BLaER1 (cell line): ENCODE measurements at regions not wholly inside any gene's neighbourhood (a gene's known extent, or its start where the extent isn't known, plus 50 kb on each side); places are given as distances from the start of the nearest gene placed in this dataset.

Experiments
- H3K27ac ChIP-seq: shearing (Covaris generic); formaldehyde crosslinking; 2 replicates; pipeline ENCODE4 v1.8.1; 2022
- H3K27me3 ChIP-seq: shearing (Covaris generic); formaldehyde crosslinking; 2 replicates; pipeline ENCODE4 v1.8.1; 2022
- H3K36me3 ChIP-seq: shearing (Covaris generic); formaldehyde crosslinking; 2 replicates; pipeline ENCODE4 v1.8.1; 2022
- H3K4me1 ChIP-seq: shearing (Covaris generic); formaldehyde crosslinking; 2 replicates; pipeline ENCODE4 v1.8.1; 2022
- H3K4me2 ChIP-seq: shearing (Covaris generic); formaldehyde crosslinking; 2 replicates; pipeline ENCODE4 v1.8.1; 2022
- H3K4me3 ChIP-seq: shearing (Covaris generic); formaldehyde crosslinking; 2 replicates; pipeline ENCODE4 v1.8.1; 2022
- H3K9ac ChIP-seq: shearing (Covaris generic); formaldehyde crosslinking; 2 replicates; pipeline ENCODE4 v1.8.1; 2022
- H3K9me3 ChIP-seq: shearing (Covaris generic); formaldehyde crosslinking; 2 replicates; pipeline ENCODE4 v1.8.1; 2022
- H4K20me1 ChIP-seq: shearing (Covaris generic); formaldehyde crosslinking; 2 replicates; pipeline ENCODE4 v1.8.1; 2022
- Cebpa-rat ChIP-seq: shearing (Covaris generic); IDR thresholded peaks from 2 replicates; pipeline ENCODE4 v1.8.1; 2022

DNA sequence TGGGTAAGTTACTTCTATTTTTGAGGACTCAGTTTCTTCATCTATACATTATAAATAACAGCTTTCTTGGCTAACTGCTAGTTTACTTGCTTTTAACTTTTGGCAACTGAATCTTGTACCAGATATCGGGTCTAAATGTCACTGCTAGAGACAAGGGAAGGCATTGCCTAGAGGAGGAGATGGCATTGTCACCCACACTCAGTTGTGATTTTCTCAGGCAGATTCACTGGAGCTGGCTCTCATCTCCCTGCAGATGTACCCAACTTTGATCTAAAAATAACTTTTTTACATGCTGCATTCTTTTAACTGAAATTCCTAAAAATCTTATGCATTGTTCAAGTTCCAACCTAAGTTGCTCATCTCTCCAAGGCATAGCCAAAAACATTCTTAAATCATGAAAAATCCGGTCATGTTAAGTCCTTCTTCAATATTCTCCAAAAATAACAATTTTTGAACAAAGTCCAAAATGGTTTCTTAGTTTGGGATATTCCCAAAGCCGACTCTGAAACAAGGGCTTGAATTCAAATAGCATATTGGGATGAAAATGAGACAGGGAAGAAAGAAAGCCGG is 469.0 kb upstream of the BOD1L1 start:
- H3K27me3 ChIP-seq, result no peaks in the 10 kb centered on the region
- no peak for TF ChIP-seq Cebpa-rat
- no peak overlapping the region for H3K4me3 ChIP-seq
- H3K36me3 ChIP-seq, result no peaks in the 10 kb centered on the region
- H3K9me3 ChIP-seq, result no peaks in the 10 kb centered on the region
- H3K9ac ChIP-seq, result no peak overlapping the region
- H4K20me1 ChIP-seq, result no peaks in the 10 kb centered on the region
- no peak overlapping the region for H3K27ac ChIP-seq
- no peak overlapping the region for H3K4me2 ChIP-seq
- no peaks in the 10 kb centered on the region for H3K4me1 ChIP-seq

GRCh38 chr4:14100349-14100748 is 472.8 kb upstream of the BOD1L1 start:
- Histone ChIP-seq H3K4me1 (peaks cover 7% of the 10 kb centered on the region; the same call in 1 of the 2 replicates), H4K20me1 (no peaks in the 10 kb centered on the region), H3K36me3 (no peaks in the 10 kb centered on the region), H3K4me3 (no peak overlapping the region), H3K27ac (no peak overlapping the region), H3K9ac (no peak overlapping the region), H3K27me3 (no peaks in the 10 kb centered on the region), H3K9me3 (no peaks in the 10 kb centered on the region), H3K4me2 (no peak overlapping the region)
- TF ChIP-seq Cebpa-rat, result no peak

GRCh38 chr4:14110407-14110806 is 482.9 kb upstream of the BOD1L1 start:
- TF ChIP-seq Cebpa-rat, result no peak
- no peak overlapping the region for H3K4me2 ChIP-seq

DNA sequence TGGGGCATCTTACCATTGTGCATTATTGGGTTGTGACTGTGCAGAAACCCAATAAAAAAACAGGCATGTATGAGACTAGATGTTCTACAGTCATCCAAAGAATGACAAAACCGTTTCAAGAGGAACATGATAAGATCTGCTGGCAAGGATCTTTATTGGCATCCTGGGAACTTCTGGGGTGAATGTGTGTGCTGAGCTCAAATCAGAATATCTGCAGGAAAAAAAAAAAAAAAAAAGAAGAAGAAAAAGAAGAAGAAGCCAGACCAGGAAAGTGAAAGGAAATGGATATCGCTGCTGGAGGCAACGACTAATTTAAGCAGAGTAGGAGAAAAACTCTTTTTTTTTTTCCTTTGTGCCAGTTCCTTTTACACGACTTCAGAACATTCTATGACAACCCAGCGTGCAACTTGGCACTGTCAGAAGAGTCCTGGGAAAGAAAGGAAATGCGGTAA is 484.2 kb upstream of the BOD1L1 start:
- Histone ChIP-seq H3K27ac (no peak overlapping the region), H3K9me3 (peaks cover 8% of the 10 kb centered on the region; the same call in 1 of the 2 replicates), H3K4me1 (no peaks in the 10 kb centered on the region), H4K20me1 (no peaks in the 10 kb centered on the region), H3K36me3 (no peaks in the 10 kb centered on the region), H3K27me3 (no peaks in the 10 kb centered on the region), H3K4me3 (no peak overlapping the region), H3K9ac (no peak overlapping the region), H3K4me2 (no peak overlapping the region)
- TF ChIP-seq Cebpa-rat, result no peak

More at GRCh38 chr4:14110407-14110806, 482.9 kb upstream of the BOD1L1 start:
- no peak overlapping the region for H3K4me3 ChIP-seq
- no peaks in the 10 kb centered on the region for H3K4me1 ChIP-seq
- no peak overlapping the region for H3K9ac ChIP-seq
- H3K27me3 ChIP-seq, result no peaks in the 10 kb centered on the region
- no peak overlapping the region for H3K27ac ChIP-seq
- no peaks in the 10 kb centered on the region for H4K20me1 ChIP-seq
- H3K9me3 ChIP-seq, result peaks cover 8% of the 10 kb centered on the region; the same call in 1 of the 2 replicates
- no peaks in the 10 kb centered on the region for H3K36me3 ChIP-seq

- Histone ChIP-seq H3K9me3 (no peaks in the 10 kb centered on the region), H3K4me1 (no peaks in the 10 kb centered on the region), H3K9ac (no peak overlapping the region), H4K20me1 (no peaks in the 10 kb centered on the region), H3K4me2 (no peak overlapping the region), H3K4me3 (no peak overlapping the region), H3K27me3 (no peaks in the 10 kb centered on the region), H3K36me3 (no peaks in the 10 kb centered on the region), H3K27ac (no peak overlapping the region)
- no peak for TF ChIP-seq Cebpa-rat
Measured at GRCh38 chr4:14115106-14115505, 487.6 kb upstream of the BOD1L1 start.

DNA sequence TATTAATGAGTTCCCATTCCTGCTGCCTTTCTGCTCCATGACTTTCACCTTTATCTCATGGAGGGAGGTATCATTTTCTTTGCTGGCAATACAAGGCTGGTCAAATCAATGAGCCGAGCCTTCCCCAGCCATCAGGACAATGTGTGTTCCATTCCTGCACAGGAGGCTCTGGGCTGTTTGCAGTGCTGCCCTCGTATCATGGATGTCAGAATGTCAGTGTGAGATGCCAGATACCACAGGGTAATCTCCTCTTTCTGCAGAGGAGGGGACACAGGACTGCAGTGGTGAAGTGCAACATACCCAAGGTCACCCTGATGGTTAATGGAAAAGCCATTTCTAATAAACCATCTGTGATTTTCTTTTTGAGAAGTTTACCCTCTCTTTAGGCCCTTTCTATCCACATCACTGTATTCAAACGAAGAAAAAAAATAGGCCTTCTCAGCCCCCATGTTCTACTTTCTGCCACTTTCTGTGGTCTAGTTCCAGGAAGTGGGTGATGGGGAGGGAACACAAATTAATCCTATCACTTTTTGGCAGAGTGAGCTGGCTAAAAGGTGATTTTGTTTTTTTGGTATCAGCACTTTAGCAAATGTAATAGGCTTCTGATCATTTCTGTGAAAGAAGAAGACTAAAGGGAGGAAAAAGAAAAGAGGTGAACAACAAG is 490.2 kb upstream of the BOD1L1 start:
- H3K9me3 ChIP-seq, result no peaks in the 10 kb centered on the region
- H3K27me3 ChIP-seq, result no peaks in the 10 kb centered on the region
- no peak overlapping the region for H3K4me2 ChIP-seq
- H3K36me3 ChIP-seq, result no peaks in the 10 kb centered on the region
- H4K20me1 ChIP-seq, result no peaks in the 10 kb centered on the region
- H3K4me1 ChIP-seq, result no peaks in the 10 kb centered on the region
- no peak overlapping the region for H3K27ac ChIP-seq
- H3K4me3 ChIP-seq, result no peak overlapping the region
- no peak for TF ChIP-seq Cebpa-rat
- no peak overlapping the region for H3K9ac ChIP-seq

DNA sequence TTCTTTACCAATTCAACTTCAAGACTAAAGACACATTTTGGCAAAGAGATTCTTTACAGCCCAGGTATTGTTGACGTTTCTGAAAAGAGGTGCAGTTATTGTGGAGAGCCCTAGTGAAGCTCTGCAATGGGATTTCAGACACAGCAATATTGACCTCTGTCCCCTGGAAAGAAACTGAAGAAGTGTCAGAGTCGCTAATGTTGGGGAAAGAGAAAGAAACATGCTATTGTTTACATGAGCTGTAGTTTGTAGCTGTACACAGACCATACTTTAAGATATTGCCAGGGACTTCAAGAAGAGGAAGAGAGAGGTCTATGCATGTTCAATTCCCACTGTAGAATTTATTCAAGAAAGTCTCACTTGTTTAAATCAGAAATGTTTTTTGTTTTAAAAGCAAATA is 497.3 kb upstream of the BOD1L1 start:
- Histone ChIP-seq H3K4me3 (no peak overlapping the region), H3K27ac (no peak overlapping the region), H3K9me3 (no peaks in the 10 kb centered on the region), H3K27me3 (no peaks in the 10 kb centered on the region), H3K4me1 (no peaks in the 10 kb centered on the region), H3K36me3 (no peaks in the 10 kb centered on the region), H3K9ac (no peak overlapping the region), H3K4me2 (no peak overlapping the region), H4K20me1 (no peaks in the 10 kb centered on the region)
- no peak for TF ChIP-seq Cebpa-rat

DNA sequence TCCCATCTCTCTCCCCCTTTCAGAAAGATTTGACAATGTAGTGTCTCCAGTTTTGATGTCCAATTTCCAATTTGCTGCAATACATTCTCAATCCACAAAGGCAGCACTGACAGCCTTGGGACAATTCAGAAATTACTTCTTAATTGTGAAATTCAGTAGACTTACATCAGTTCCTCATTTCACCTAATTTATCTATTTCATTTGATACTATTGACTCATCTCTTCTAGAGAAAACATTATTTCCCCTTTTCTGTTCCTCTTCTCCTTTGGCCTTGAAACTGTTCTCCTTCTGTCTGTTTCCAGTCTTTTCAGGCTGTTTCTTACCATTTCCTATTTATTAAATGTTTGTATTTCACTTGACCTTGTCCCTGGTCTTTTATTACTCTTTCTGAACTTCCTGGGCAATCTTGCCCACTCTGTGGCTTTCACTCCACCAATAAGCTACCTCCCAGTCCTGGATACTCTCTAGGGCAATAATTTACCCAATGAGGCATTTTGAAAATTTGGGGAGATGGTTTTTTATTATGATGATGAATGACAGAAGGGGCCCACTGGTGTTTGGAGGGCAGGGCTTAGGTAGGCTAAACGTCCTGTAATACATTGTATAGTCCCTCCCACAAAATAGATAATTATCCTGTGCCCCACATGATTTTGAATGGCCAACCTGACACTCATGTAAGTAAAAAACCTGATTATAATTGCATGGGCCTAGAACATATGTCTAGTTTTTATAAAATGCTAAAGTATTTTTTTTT is 498.0 kb upstream of the BOD1L1 start:
- H3K4me2 ChIP-seq, result no peak overlapping the region

DNA sequence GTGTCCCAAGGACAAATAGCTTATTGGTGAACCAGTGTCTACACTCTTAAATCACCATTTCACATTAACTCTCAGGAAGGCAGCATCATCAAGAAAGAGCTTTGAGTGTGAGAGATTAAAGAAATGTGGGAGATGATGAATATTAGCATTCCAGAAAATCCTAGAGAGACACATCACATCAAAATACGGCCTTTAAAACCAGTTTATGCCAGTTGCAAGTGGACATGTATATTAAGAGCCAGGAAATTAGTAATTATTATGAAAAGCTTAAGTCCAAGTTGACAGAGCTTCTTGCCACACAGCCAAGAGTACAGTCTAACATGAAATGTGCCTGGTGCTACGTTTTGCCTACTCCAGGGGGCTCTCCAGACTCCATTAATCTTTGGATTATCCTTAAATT is 503.0 kb upstream of the BOD1L1 start:
- H3K36me3 ChIP-seq, result no peaks in the 10 kb centered on the region
- no peak overlapping the region for H3K9ac ChIP-seq
- H3K27ac ChIP-seq, result no peak overlapping the region
- no peaks in the 10 kb centered on the region for H3K27me3 ChIP-seq
- H3K9me3 ChIP-seq, result no peaks in the 10 kb centered on the region
- no peaks in the 10 kb centered on the region for H4K20me1 ChIP-seq
- H3K4me2 ChIP-seq, result no peak overlapping the region
- no peak for TF ChIP-seq Cebpa-rat
- H3K4me1 ChIP-seq, result no peaks in the 10 kb centered on the region
- no peak overlapping the region for H3K4me3 ChIP-seq

More for the DNA sequence above, 498.0 kb upstream of the BOD1L1 start:
- Histone ChIP-seq H3K4me1 (no peaks in the 10 kb centered on the region), H4K20me1 (no peaks in the 10 kb centered on the region), H3K9me3 (no peaks in the 10 kb centered on the region), H3K27me3 (no peaks in the 10 kb centered on the region), H3K4me3 (no peak overlapping the region), H3K9ac (no peak overlapping the region), H3K27ac (no peak overlapping the region), H3K36me3 (no peaks in the 10 kb centered on the region)
- TF ChIP-seq Cebpa-rat, result no peak

GRCh38 chr4:14131335-14131734 is 503.8 kb upstream of the BOD1L1 start:
- Histone ChIP-seq H3K4me3 (no peak overlapping the region), H3K4me2 (no peak overlapping the region), H3K4me1 (no peaks in the 10 kb centered on the region), H3K27ac (no peak overlapping the region), H4K20me1 (no peaks in the 10 kb centered on the region), H3K9me3 (no peaks in the 10 kb centered on the region), H3K36me3 (no peaks in the 10 kb centered on the region), H3K9ac (no peak overlapping the region), H3K27me3 (no peaks in the 10 kb centered on the region)
- no peak for TF ChIP-seq Cebpa-rat
